Ovary (tissue), 3 donors: ENCODE measurements at regions not wholly inside any gene's neighbourhood (a gene's known extent, or its start where the extent isn't known, plus 50 kb on each side); places are given as distances from the start of the nearest gene placed in this dataset.

ENCODE experiments used
- CTCF ChIP-seq, 3 donors: fragments of 450-650 bp in 2 of 3; fragments of 200-600 bp in 1 of 3; IDR thresholded peaks; one replicate each; pipeline versions ENCODE4 v1.5.1 to v1.8.0; 2016 to 2022; ENCODE audit warnings: antibody characterized with exemption in 3 of 3, mild to moderate bottlenecking in 1 of 3
- POLR2A ChIP-seq: fragments of 450-650 bp; IDR thresholded peaks from one replicate; pipeline ENCODE4 v1.6.1; 2017; ENCODE audit warnings: antibody characterized with exemption, mild to moderate bottlenecking, moderate library complexity
- donor health status: DM: no; HTN: no; CAD: no.

DNA sequence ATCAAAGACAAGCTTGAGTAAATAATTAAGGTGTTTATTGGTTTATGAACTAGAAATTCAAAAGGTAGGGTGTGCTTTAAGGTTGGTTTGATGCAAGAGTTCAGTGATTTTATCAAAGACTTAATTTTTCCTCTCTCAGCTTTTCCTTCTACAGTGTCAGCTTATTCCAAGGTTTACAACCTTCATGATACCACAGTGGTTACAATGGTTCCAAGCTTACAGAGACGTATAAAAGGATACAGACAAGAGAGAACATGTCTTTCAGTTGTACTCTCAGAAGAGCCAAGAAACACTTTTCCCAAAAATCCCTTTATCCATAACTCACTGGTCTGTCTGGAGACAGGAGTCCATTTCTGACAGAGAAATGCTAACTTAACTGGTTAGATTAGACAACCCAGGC lies 93.5 kb upstream of the LOC128125822 start:
- TF ChIP-seq CTCF (IDR thresholded peaks at IDR 0.05): no peak
- no peak for TF ChIP-seq POLR2A
